HL-60 (cell line): ENCODE measurements at regions not wholly inside any gene's neighbourhood (a gene's known extent, or its start where the extent isn't known, plus 50 kb on each side); places are given as distances from the start of the nearest gene placed in this dataset.

Source experiments
- CTCF ChIP-seq: IDR thresholded peaks from one replicate; pipeline ENCODE4 v1.5.1; 2011; ENCODE audit warnings: low read length, control low read depth, inconsistent platforms; ENCODE audit not compliant: insufficient read depth
- GABPA ChIP-seq: IDR thresholded peaks from 2 replicates; pipeline ENCODE4 v1.6.1; 2012; ENCODE audit warnings: low read depth
- POLR2AphosphoS5 ChIP-seq: IDR thresholded peaks from 2 replicates; pipeline ENCODE4 v1.6.1; 2012; ENCODE audit warnings: low read depth
- REST ChIP-seq: IDR thresholded peaks from 2 replicates; pipeline ENCODE4 v1.6.1; 2012; ENCODE audit warnings: low read depth; ENCODE audit not compliant: insufficient replicate concordance
- SPI1 ChIP-seq: IDR thresholded peaks from 2 replicates; pipeline ENCODE4 v1.6.1; 2012; ENCODE audit warnings: low read depth, mild to moderate bottlenecking, borderline replicate concordance

- TF ChIP-seq CTCF (no peak), POLR2AphosphoS5 (no peak), REST (no peak), GABPA (no peak), SPI1 (no peak)
These were observed 110.9 kb downstream of the INHBB start for GRCh38 chr2:120456867-120457266.
